ENCODE measurements at regions not wholly inside any gene's neighbourhood (a gene's known extent, or its start where the extent isn't known, plus 50 kb on each side); places are given as distances from the start of the nearest gene placed in this dataset.

- ChIA-PET CTCF (interaction anchor here (0.6 kb wide), 1 partner anchor 65 kb away, joined by 3 read pairs; no protein-coding TSS in a partner anchor), POLR2A (ENCODE audit: unreplicated experiment) (interaction anchor here (0.6 kb wide), 1 partner anchor 62 kb away, joined by 3 read pairs; no protein-coding TSS in a partner anchor)
- TF ChIP-seq CTCF (conservative IDR thresholded peaks at IDR 0.05) (no peak), EZH2 (IDR thresholded peaks at IDR 0.05; ENCODE audit: low read depth) (no peak)
- Histone ChIP-seq H3F3A (ENCODE audit: insufficient read depth, low read depth) (no peaks in the 10 kb centered on the region), H3K27ac (no peak overlapping the region), H3K79me2 (ENCODE audit: low read depth) (no peaks in the 10 kb centered on the region), H3K27me3 (ENCODE audit: insufficient read depth, low read depth) (no peaks in the 10 kb centered on the region), H2AFZ (no peak overlapping the region), H3K36me3 (ENCODE audit: low read depth) (no peaks in the 10 kb centered on the region), H4K20me1 (ENCODE audit: insufficient read depth) (no peaks in the 10 kb centered on the region), H3K4me3 (no peak overlapping the region), H3K4me1 (replicated peaks; ENCODE audit: insufficient read depth) (no peaks in the 10 kb centered on the region), H3K4me2 (no peak overlapping the region), H3K9me2 (ENCODE audit: insufficient read depth) (no peaks in the 10 kb centered on the region), H3K9me3 (ENCODE audit: insufficient read depth, low read depth) (no peaks in the 10 kb centered on the region)
- intact Hi-C loops (cut with micrococcal nuclease; ENCODE audit: unreplicated experiment): no loop called here
- DNase-seq: no peak
- BruUV-seq (replicated peaks): no TSS peak
Observed at GRCh38 chr2:10971161-10971887, 59.6 kb downstream of the KCNF1 start.

GRCh38 chr2:10971888-10972260 lies 60.1 kb downstream of the KCNF1 start:
- no peak for TF ChIP-seq CTCF (conservative IDR thresholded peaks at IDR 0.05)
- TF ChIP-seq EZH2 (IDR thresholded peaks at IDR 0.05; ENCODE audit: low read depth): no peak
- no peaks in the 10 kb centered on the region for H3K79me2 ChIP-seq (ENCODE audit: low read depth)
- H3K4me3 ChIP-seq: no peak overlapping the region
- peak overlapping the region; percentile 22; the same call in 1 of the 2 replicates for H2AFZ ChIP-seq
- ChIA-PET CTCF (interaction anchor here (0.6 kb wide), 1 partner anchor 66 kb away, joined by 3 read pairs; no protein-coding TSS in a partner anchor), POLR2A (ENCODE audit: unreplicated experiment) (interaction anchor here (0.6 kb wide), 2 partner anchors 55 to 63 kb away, joined by 3 read pairs; no protein-coding TSS in a partner anchor)
- H3K4me1 ChIP-seq (replicated peaks; ENCODE audit: insufficient read depth): no peaks in the 10 kb centered on the region
- no peaks in the 10 kb centered on the region for H3K9me3 ChIP-seq (ENCODE audit: insufficient read depth, low read depth)
- no TSS peak for BruUV-seq (replicated peaks)
- H4K20me1 ChIP-seq (ENCODE audit: insufficient read depth): no peaks in the 10 kb centered on the region
- H3K27ac ChIP-seq: no peak overlapping the region
- H3F3A ChIP-seq (ENCODE audit: insufficient read depth, low read depth): no peaks in the 10 kb centered on the region
- DNase-seq: no peak
- no peak overlapping the region for H3K4me2 ChIP-seq
- no peaks in the 10 kb centered on the region for H3K36me3 ChIP-seq (ENCODE audit: low read depth)
- H3K27me3 ChIP-seq (ENCODE audit: insufficient read depth, low read depth): no peaks in the 10 kb centered on the region
- intact Hi-C loops (cut with micrococcal nuclease; ENCODE audit: unreplicated experiment): no loop called here
- no peaks in the 10 kb centered on the region for H3K9me2 ChIP-seq (ENCODE audit: insufficient read depth)

- Histone ChIP-seq H3K36me3 (ENCODE audit: low read depth) (no peaks in the 10 kb centered on the region), H3K4me2 (no peak overlapping the region), H4K20me1 (ENCODE audit: insufficient read depth) (no peaks in the 10 kb centered on the region), H3K79me2 (ENCODE audit: low read depth) (no peaks in the 10 kb centered on the region), H3K9me3 (ENCODE audit: insufficient read depth, low read depth) (no peaks in the 10 kb centered on the region), H3K27ac (no peak overlapping the region), H3F3A (ENCODE audit: insufficient read depth, low read depth) (no peaks in the 10 kb centered on the region), H3K4me3 (no peak overlapping the region), H3K9me2 (ENCODE audit: insufficient read depth) (no peaks in the 10 kb centered on the region), H3K4me1 (replicated peaks; ENCODE audit: insufficient read depth) (no peaks in the 10 kb centered on the region), H3K27me3 (ENCODE audit: insufficient read depth, low read depth) (no peaks in the 10 kb centered on the region), H2AFZ (no peak overlapping the region)
- DNase-seq: no peak
- ChIA-PET CTCF (no interaction called here), POLR2A (ENCODE audit: unreplicated experiment) (no interaction called here)
- no TSS peak for BruUV-seq (replicated peaks)
- TF ChIP-seq EZH2 (IDR thresholded peaks at IDR 0.05; ENCODE audit: low read depth): no peak
- no peak for TF ChIP-seq CTCF (conservative IDR thresholded peaks at IDR 0.05)
- intact Hi-C loops (cut with micrococcal nuclease; ENCODE audit: unreplicated experiment): no loop called here
Observed at GRCh38 chr2:10972683-10973433, 61.1 kb downstream of the KCNF1 start.
